Calu3 (cell line): ENCODE measurements at regions not wholly inside any gene's neighbourhood (a gene's known extent, or its start where the extent isn't known, plus 50 kb on each side); places are given as distances from the start of the nearest gene placed in this dataset.

ENCODE experiments used
- BruUV-seq: library from RNA; stranded (reverse); fragments of 400-500 nt; replicated peaks from 2 replicates; lab custom pipeline; 2021; lab: Mats Ljungman, UMichigan
- CTCF ChIA-PET: fragments of 300-600 bp; sonication (Branson Sonifier 250); formaldehyde crosslinking; loops from one replicate; lab custom pipeline; 2022; ENCODE audit warnings: antibody characterized with exemption; lab: Charles Lee
- DNase-seq: peaks from one replicate; pipeline ENCODE4 v3.0.0; 2022
- H3K27ac Mint-ChIP-seq: one replicate; pipeline ENCODE4 v1.8.0; 2022; ENCODE audit warnings: mixed read lengths; ENCODE audit not compliant: unreplicated experiment
- H3K27me3 Mint-ChIP-seq: one replicate; pipeline ENCODE4 v1.8.0; 2022; ENCODE audit warnings: mixed read lengths; ENCODE audit not compliant: unreplicated experiment
- H3K36me3 Mint-ChIP-seq: one replicate; pipeline ENCODE4 v1.8.0; 2022; ENCODE audit warnings: mild to moderate bottlenecking, moderate library complexity, mixed read lengths; ENCODE audit not compliant: insufficient read depth, unreplicated experiment
- H3K4me1 Mint-ChIP-seq: one replicate; pipeline ENCODE4 v1.8.0; 2022; ENCODE audit warnings: mild to moderate bottlenecking, low read depth, mixed read lengths; ENCODE audit not compliant: unreplicated experiment
- H3K4me3 Mint-ChIP-seq: one replicate; pipeline ENCODE4 v1.8.0; 2022; ENCODE audit warnings: mild to moderate bottlenecking, low read depth, moderate library complexity, mixed read lengths; ENCODE audit not compliant: unreplicated experiment
- H3K9me3 Mint-ChIP-seq: one replicate; pipeline ENCODE4 v1.8.0; 2022; ENCODE audit warnings: low read depth, mixed read lengths; ENCODE audit not compliant: unreplicated experiment
- intact Hi-C: fragments of 100-400 bp; cut with micrococcal nuclease; formaldehyde crosslinking; loops from one replicate; pipeline ENCODE4 v1.10.0; 2022; ENCODE audit not compliant: unreplicated experiment
- TF ChIP-seq, protein P1 (sequence below): fragments of 200-600 bp; IDR thresholded peaks from one replicate; pipeline ENCODE4 v1.8.0; 2022; ENCODE audit warnings: antibody characterized with exemption; ENCODE audit not compliant: unreplicated experiment

DNA sequence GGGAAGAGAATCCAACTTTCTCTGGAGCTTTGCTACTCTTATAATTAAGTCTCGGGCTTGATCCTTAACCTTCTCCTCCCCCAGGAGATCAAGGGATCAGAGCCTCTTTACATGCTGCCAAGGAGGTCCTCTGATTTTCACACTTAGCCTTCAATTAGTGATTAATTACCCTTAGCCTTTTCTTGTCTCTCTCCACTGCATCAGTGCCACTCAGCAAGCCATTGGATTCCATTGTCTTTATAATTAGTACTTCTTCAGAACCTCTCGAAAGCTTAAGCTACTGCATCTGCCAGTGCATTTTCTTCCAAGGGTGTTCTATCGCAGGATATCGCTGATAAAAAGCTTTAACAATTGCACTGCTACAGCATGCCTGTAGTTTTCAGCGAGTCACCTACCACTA lies 477.0 kb upstream of the MEIS1 start:
- Mint-ChIP-seq H3K27ac (no peak overlapping the region), H3K36me3 (no peaks in the 10 kb centered on the region), H3K4me3 (no peak overlapping the region), H3K27me3 (peaks cover 17% of the 10 kb centered on the region), H3K9me3 (peaks cover 4% of the 10 kb centered on the region), H3K4me1 (no peaks in the 10 kb centered on the region)
- DNase-seq = no peak
- BruUV-seq = no TSS peak
- TF ChIP-seq, protein P1, sequence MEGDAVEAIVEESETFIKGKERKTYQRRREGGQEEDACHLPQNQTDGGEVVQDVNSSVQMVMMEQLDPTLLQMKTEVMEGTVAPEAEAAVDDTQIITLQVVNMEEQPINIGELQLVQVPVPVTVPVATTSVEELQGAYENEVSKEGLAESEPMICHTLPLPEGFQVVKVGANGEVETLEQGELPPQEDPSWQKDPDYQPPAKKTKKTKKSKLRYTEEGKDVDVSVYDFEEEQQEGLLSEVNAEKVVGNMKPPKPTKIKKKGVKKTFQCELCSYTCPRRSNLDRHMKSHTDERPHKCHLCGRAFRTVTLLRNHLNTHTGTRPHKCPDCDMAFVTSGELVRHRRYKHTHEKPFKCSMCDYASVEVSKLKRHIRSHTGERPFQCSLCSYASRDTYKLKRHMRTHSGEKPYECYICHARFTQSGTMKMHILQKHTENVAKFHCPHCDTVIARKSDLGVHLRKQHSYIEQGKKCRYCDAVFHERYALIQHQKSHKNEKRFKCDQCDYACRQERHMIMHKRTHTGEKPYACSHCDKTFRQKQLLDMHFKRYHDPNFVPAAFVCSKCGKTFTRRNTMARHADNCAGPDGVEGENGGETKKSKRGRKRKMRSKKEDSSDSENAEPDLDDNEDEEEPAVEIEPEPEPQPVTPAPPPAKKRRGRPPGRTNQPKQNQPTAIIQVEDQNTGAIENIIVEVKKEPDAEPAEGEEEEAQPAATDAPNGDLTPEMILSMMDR = no peak
- CTCF ChIA-PET = no interaction called here
- intact Hi-C loops = no loop called here

DNA sequence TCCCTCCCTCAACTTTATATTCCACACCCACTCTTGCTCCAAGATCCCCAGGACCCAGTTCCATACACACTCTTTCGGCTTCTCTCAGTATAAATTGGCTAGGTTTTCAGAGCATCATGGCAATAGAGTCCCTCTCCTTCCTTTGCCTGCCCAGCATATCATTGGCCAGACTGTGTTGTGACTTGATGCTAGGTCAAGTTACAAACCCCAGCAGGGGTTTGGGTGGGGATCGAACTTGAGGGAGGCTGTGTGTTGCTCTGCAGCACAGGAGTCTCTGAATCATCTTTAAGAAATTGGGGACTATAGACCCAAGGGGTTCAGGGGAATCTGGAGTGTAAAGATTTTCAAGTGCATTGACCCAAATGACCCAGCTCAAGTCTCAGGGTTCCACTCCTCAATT lies 477.5 kb upstream of the MEIS1 start:
- Mint-ChIP-seq H3K4me3 (no peak overlapping the region), H3K27ac (no peak overlapping the region), H3K27me3 (peaks cover 17% of the 10 kb centered on the region), H3K4me1 (no peaks in the 10 kb centered on the region), H3K36me3 (no peaks in the 10 kb centered on the region), H3K9me3 (peaks cover 4% of the 10 kb centered on the region)
- intact Hi-C loops = no loop called here
- TF ChIP-seq, protein P1 = no peak
- no TSS peak for BruUV-seq
- no peak for DNase-seq
- CTCF ChIA-PET = no interaction called here

- Mint-ChIP-seq H3K9me3 (peaks cover 4% of the 10 kb centered on the region), H3K27me3 (peaks cover 34% of the 10 kb centered on the region)
- CTCF ChIA-PET = no interaction called here
These were observed 479.7 kb upstream of the MEIS1 start for GRCh38 chr2:65955259-65955658.

GRCh38 chr2:65952966-65953761 lies 481.8 kb upstream of the MEIS1 start:
- Mint-ChIP-seq H3K9me3 (peaks cover 4% of the 10 kb centered on the region), H3K27ac (no peak overlapping the region), H3K4me1 (no peaks in the 10 kb centered on the region), H3K27me3 (peaks cover 35% of the 10 kb centered on the region), H3K36me3 (no peaks in the 10 kb centered on the region), H3K4me3 (no peak overlapping the region)
- no peak for DNase-seq
- no TSS peak for BruUV-seq
- intact Hi-C loops = no loop called here
- TF ChIP-seq, protein P1 = no peak
- CTCF ChIA-PET = no interaction called here

More at GRCh38 chr2:65955259-65955658, 479.7 kb upstream of the MEIS1 start:
- no peaks in the 10 kb centered on the region for H3K36me3 Mint-ChIP-seq
- intact Hi-C loops = no loop called here
- no peak overlapping the region for H3K27ac Mint-ChIP-seq
- no TSS peak for BruUV-seq
- DNase-seq = no peak
- H3K4me3 Mint-ChIP-seq = no peak overlapping the region
- TF ChIP-seq, protein P1 = no peak
- no peaks in the 10 kb centered on the region for H3K4me1 Mint-ChIP-seq
